ENCODE measurements at regions not wholly inside any gene's neighbourhood (a gene's known extent, or its start where the extent isn't known, plus 50 kb on each side); places are given as distances from the start of the nearest gene placed in this dataset.

DNA sequence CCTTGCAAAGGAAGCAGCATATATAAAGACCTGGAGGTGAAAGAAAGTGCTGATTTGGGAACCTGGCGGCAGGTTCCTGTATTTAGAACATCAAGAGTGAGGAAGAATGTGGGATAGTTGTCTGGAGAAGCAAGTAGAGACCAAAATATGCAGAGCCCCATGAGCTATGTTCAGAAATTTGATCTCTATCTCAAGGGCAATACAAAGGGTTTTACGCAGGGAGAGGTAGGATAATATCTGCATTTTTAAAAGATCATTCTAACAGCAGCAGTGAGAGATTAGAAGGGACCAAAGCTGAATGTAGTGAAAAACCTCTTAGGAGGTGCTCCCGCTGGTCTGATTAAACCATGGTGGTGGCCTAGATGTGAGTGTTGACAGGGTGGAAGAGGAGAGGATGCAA is 453.9 kb upstream of the PKN2 start:
- Histone ChIP-seq H3K27ac (ENCODE audit: insufficient read depth, low read length, poor library complexity, severe bottlenecking) (no peak overlapping the region), H3K27me3 (ENCODE audit: control insufficient read depth, insufficient read depth, low read length) (no peaks in the 10 kb centered on the region), H3K36me3 (ENCODE audit: control insufficient read depth, insufficient read depth, low read length) (no peaks in the 10 kb centered on the region), H3K4me1 (ENCODE audit: control insufficient read depth, insufficient read depth, low read length, poor library complexity, severe bottlenecking) (no peaks in the 10 kb centered on the region), H3K9me3 (ENCODE audit: control insufficient read depth in 2 of 2, low read length in 2 of 2) (no peaks in the 10 kb centered on the region), H3K4me3 (ENCODE audit: low read depth, low read length) (no peak overlapping the region)
- no peaks in the 10 kb centered on the region for H3K27me3 Mint-ChIP-seq
- no peak overlapping the region for H3K4me3 Mint-ChIP-seq
- DNase-seq = no peak
- H3K36me3 Mint-ChIP-seq = no peaks in the 10 kb centered on the region
- peaks cover 0 to 3% (median 0%) of the 10 kb centered on the region in 7 donors for H3K9me3 Mint-ChIP-seq
- no peaks in the 10 kb centered on the region for H3K4me1 Mint-ChIP-seq
- H3K27ac Mint-ChIP-seq = no peak overlapping the region
- no peak for ATAC-seq (ENCODE audit: low read depth in 2 of 2)

DNA sequence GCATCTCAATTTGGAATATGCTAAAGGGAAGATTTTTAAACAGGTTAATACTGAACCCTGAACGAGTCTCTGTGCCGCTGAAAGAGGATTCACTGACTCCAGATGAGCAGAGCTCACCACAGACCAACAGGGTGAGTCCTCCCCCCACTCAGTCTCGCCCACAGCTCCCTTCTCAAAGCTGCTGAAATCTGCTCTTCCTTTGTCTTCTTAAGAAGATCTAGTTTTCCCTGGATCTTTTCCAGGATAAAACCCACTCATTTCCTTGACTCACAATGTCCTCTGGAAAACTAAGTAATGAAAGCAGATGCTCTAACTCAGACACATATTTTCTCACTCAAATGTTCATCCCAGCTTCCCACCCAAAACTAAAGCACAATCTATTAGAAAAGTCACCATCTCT is 447.0 kb upstream of the PKN2 start:
- no peak for ATAC-seq (ENCODE audit: low read depth in 2 of 2)
- no peaks in the 10 kb centered on the region for H3K36me3 Mint-ChIP-seq
- H3K4me1 Mint-ChIP-seq = no peaks in the 10 kb centered on the region
- Histone ChIP-seq H3K4me3 (ENCODE audit: low read depth, low read length) (no peak overlapping the region), H3K9me3 (ENCODE audit: control insufficient read depth in 2 of 2, low read length in 2 of 2) (peaks cover 0 to 6% of the 10 kb centered on the region in 2 experiments), H3K27me3 (ENCODE audit: control insufficient read depth, insufficient read depth, low read length) (no peaks in the 10 kb centered on the region), H3K4me1 (ENCODE audit: control insufficient read depth, insufficient read depth, low read length, poor library complexity, severe bottlenecking) (no peaks in the 10 kb centered on the region), H3K36me3 (ENCODE audit: control insufficient read depth, insufficient read depth, low read length) (no peaks in the 10 kb centered on the region), H3K27ac (ENCODE audit: insufficient read depth, low read length, poor library complexity, severe bottlenecking) (no peak overlapping the region)
- peaks cover 0 to 10% (median 3%) of the 10 kb centered on the region in 7 donors for H3K9me3 Mint-ChIP-seq
- no peak overlapping the region for H3K4me3 Mint-ChIP-seq
- H3K27ac Mint-ChIP-seq = no peak overlapping the region
- H3K27me3 Mint-ChIP-seq = no peaks in the 10 kb centered on the region
- no peak for DNase-seq

DNA sequence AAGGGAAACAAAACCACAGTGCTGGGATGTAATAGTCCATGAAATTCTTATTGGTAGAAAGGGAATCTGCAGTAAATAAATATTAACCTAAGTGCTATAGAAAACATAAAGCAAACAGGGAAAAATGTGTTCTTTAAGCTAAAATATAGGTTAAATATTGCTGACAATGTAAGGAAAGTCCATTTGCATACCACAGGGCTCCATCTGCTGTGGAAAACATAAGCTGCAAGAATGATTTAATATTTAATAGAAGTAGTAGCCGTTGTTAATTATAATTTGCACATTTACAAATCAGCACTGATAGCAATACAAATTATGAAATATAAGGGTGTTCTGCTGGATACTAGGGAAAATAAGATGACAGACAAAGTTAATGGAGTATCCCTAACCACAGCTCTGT is 444.9 kb upstream of the PKN2 start:
- ATAC-seq (ENCODE audit: low read depth in 2 of 2) (no peak), DNase-seq (no peak)
- Mint-ChIP-seq H3K9me3 (peaks cover 0 to 23% (median 2%) of the 10 kb centered on the region in 7 donors), H3K27me3 (no peaks in the 10 kb centered on the region), H3K4me3 (no peak overlapping the region), H3K27ac (no peak overlapping the region), H3K36me3 (no peaks in the 10 kb centered on the region), H3K4me1 (no peaks in the 10 kb centered on the region)
- no peaks in the 10 kb centered on the region for H3K4me1 ChIP-seq (ENCODE audit: control insufficient read depth, insufficient read depth, low read length, poor library complexity, severe bottlenecking)
- peaks cover 0 to 6% of the 10 kb centered on the region in 2 experiments for H3K9me3 ChIP-seq (ENCODE audit: control insufficient read depth in 2 of 2, low read length in 2 of 2)
- H3K4me3 ChIP-seq (ENCODE audit: low read depth, low read length) = no peak overlapping the region
- H3K27me3 ChIP-seq (ENCODE audit: control insufficient read depth, insufficient read depth, low read length) = no peaks in the 10 kb centered on the region
- H3K27ac ChIP-seq (ENCODE audit: insufficient read depth, low read length, poor library complexity, severe bottlenecking) = no peak overlapping the region
- H3K36me3 ChIP-seq (ENCODE audit: control insufficient read depth, insufficient read depth, low read length) = no peaks in the 10 kb centered on the region

DNA sequence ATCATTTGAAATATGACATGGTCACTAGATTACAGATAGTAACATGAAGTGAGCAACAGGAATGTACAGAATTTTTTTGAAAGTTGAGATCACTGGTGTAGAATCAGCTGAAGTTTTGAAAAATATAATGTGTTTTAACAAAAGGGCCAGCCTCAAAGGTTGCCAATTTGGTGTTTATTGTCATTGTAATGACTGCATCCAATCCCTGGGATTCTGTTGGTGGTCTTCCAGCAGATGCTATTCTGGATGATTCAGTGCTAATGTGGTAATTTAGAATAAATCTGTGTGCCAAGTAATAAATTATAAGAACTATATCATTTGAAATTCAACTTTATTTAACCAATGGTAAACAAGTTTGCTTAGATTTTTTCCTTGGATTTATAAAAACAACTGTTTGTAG is 436.4 kb upstream of the PKN2 start:
- H3K4me3 ChIP-seq (ENCODE audit: low read depth, low read length) = no peak overlapping the region
- no peaks in the 10 kb centered on the region for H3K4me1 ChIP-seq (ENCODE audit: control insufficient read depth, insufficient read depth, low read length, poor library complexity, severe bottlenecking)
- no peaks in the 10 kb centered on the region for H3K27me3 Mint-ChIP-seq
- no peak overlapping the region for H3K27ac Mint-ChIP-seq
- no peaks in the 10 kb centered on the region for H3K9me3 ChIP-seq (ENCODE audit: control insufficient read depth in 2 of 2, low read length in 2 of 2)
- no peaks in the 10 kb centered on the region for H3K36me3 Mint-ChIP-seq
- H3K4me3 Mint-ChIP-seq = no peak overlapping the region
- ATAC-seq (ENCODE audit: low read depth in 2 of 2) = no peak
- DNase-seq = no peak
- no peak overlapping the region for H3K27ac ChIP-seq (ENCODE audit: insufficient read depth, low read length, poor library complexity, severe bottlenecking)
- H3K36me3 ChIP-seq (ENCODE audit: control insufficient read depth, insufficient read depth, low read length) = no peaks in the 10 kb centered on the region
- H3K9me3 Mint-ChIP-seq = peaks cover 0 to 8% (median 1%) of the 10 kb centered on the region in 7 donors
- no peaks in the 10 kb centered on the region for H3K27me3 ChIP-seq (ENCODE audit: control insufficient read depth, insufficient read depth, low read length)
- no peaks in the 10 kb centered on the region for H3K4me1 Mint-ChIP-seq

DNA sequence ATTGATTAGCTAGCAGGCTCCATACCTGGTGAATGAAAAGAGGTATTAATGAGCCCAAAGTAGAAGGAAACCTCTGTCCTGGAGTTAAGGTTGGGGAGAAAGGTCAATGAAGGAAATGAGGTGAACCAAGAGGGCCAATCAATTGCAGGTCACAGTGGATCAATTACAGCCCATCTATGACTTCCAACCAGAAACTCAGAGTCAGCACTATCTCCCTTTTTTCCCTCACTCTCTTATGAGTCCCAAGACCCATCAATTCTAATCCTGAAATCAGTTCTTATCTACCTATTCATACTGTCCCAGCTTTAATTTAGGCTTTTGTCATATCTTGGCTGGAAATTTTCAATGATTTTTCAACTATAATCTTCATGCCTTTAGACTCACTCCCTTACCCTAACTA is 433.2 kb upstream of the PKN2 start:
- H3K27me3 Mint-ChIP-seq = no peaks in the 10 kb centered on the region
- H3K9me3 Mint-ChIP-seq = peaks cover 0 to 3% (median 0%) of the 10 kb centered on the region in 7 donors
- Histone ChIP-seq H3K27me3 (ENCODE audit: control insufficient read depth, insufficient read depth, low read length) (no peaks in the 10 kb centered on the region), H3K9me3 (ENCODE audit: control insufficient read depth in 2 of 2, low read length in 2 of 2) (no peaks in the 10 kb centered on the region), H3K4me1 (ENCODE audit: control insufficient read depth, insufficient read depth, low read length, poor library complexity, severe bottlenecking) (no peaks in the 10 kb centered on the region), H3K36me3 (ENCODE audit: control insufficient read depth, insufficient read depth, low read length) (no peaks in the 10 kb centered on the region), H3K4me3 (ENCODE audit: low read depth, low read length) (no peak overlapping the region), H3K27ac (ENCODE audit: insufficient read depth, low read length, poor library complexity, severe bottlenecking) (no peak overlapping the region)
- H3K36me3 Mint-ChIP-seq = no peaks in the 10 kb centered on the region
- no peak overlapping the region for H3K4me3 Mint-ChIP-seq
- no peak overlapping the region for H3K27ac Mint-ChIP-seq
- no peak for DNase-seq
- H3K4me1 Mint-ChIP-seq = no peaks in the 10 kb centered on the region
- no peak for ATAC-seq (ENCODE audit: low read depth in 2 of 2)

DNA sequence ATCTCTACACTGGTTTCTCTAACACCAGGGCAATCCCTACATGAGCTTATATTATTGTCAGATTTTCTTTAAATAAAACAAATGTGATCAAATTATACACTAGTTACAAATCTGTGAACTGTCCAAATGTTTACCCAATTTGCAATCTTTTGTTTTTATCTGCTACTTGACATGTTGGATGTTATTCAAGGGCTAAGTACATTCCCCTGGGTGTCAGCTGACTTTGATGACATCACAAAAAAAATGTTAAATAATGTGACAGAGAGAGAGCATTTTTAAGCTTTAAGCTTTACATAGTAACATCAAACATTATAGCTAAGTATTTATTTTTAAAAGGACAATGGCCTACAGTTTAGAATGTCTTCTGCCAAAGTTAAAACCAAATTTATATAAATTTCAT is 431.3 kb upstream of the PKN2 start:
- Mint-ChIP-seq H3K36me3 (no peaks in the 10 kb centered on the region), H3K27me3 (no peaks in the 10 kb centered on the region), H3K27ac (no peak overlapping the region), H3K9me3 (peaks cover 0 to 3% (median 0%) of the 10 kb centered on the region in 7 donors), H3K4me3 (no peak overlapping the region), H3K4me1 (no peaks in the 10 kb centered on the region)
- Histone ChIP-seq H3K4me1 (ENCODE audit: control insufficient read depth, insufficient read depth, low read length, poor library complexity, severe bottlenecking) (no peaks in the 10 kb centered on the region), H3K27ac (ENCODE audit: insufficient read depth, low read length, poor library complexity, severe bottlenecking) (no peak overlapping the region), H3K4me3 (ENCODE audit: low read depth, low read length) (no peak overlapping the region), H3K9me3 (ENCODE audit: control insufficient read depth in 2 of 2, low read length in 2 of 2) (no peaks in the 10 kb centered on the region), H3K27me3 (ENCODE audit: control insufficient read depth, insufficient read depth, low read length) (no peaks in the 10 kb centered on the region), H3K36me3 (ENCODE audit: control insufficient read depth, insufficient read depth, low read length) (no peaks in the 10 kb centered on the region)
- DNase-seq (no peak), ATAC-seq (ENCODE audit: low read depth in 2 of 2) (no peak)

DNA sequence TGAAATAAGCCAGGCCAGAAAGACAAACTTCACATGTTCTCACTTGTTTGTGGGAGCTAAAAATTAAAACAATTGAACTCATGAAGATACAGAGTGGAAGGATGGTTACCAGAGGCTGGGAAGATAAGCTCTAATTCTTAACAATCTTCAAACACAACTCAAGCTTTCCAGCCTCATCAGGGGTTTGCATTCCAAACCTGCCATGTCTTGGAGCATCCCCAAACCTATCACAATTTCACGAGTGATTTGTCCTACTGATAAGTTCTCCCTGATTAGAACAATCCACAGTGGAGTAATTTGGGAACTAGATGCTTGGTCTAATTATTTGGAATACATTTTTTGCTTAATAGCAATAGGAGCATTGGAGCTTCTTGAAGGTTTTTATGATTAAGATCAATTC is 418.5 kb upstream of the PKN2 start:
- Histone ChIP-seq H3K27me3 (ENCODE audit: control insufficient read depth, insufficient read depth, low read length) (no peaks in the 10 kb centered on the region), H3K27ac (ENCODE audit: insufficient read depth, low read length, poor library complexity, severe bottlenecking) (no peak overlapping the region), H3K9me3 (ENCODE audit: control insufficient read depth in 2 of 2, low read length in 2 of 2) (no peaks in the 10 kb centered on the region), H3K4me1 (ENCODE audit: control insufficient read depth, insufficient read depth, low read length, poor library complexity, severe bottlenecking) (no peaks in the 10 kb centered on the region), H3K36me3 (ENCODE audit: control insufficient read depth, insufficient read depth, low read length) (no peaks in the 10 kb centered on the region), H3K4me3 (ENCODE audit: low read depth, low read length) (no peak overlapping the region)
- Mint-ChIP-seq H3K4me3 (no peak overlapping the region), H3K27ac (no peak overlapping the region), H3K4me1 (no peaks in the 10 kb centered on the region), H3K27me3 (peaks cover under 1% of the 10 kb centered on the region), H3K9me3 (peaks cover 0 to 6% (median 0%) of the 10 kb centered on the region in 7 donors), H3K36me3 (no peaks in the 10 kb centered on the region)
- DNase-seq (no peak), ATAC-seq (ENCODE audit: low read depth in 2 of 2) (no peak)

DNA sequence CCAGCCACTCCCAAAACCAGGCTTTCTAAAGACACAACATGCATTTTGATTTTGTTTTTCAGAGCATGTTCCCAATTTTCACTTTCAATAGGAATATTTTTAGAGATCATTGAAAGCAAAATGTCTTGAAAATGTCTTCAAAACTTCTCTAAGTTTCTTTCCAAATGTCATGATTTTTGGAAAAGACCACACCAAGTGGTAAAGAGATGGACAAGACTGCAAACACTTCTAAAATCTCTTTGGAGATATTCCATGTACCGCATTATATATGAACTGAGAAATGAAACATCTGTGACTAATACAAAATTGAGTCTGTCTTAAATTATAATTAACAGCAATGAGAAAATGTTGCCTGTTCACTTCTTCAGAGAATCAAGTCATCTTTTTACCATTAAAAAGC is 418.0 kb upstream of the PKN2 start:
- no peak overlapping the region for H3K27ac ChIP-seq (ENCODE audit: insufficient read depth, low read length, poor library complexity, severe bottlenecking)
- H3K4me3 ChIP-seq (ENCODE audit: low read depth, low read length) = no peak overlapping the region
- H3K27ac Mint-ChIP-seq = no peak overlapping the region
- no peaks in the 10 kb centered on the region for H3K36me3 Mint-ChIP-seq
- H3K4me3 Mint-ChIP-seq = no peak overlapping the region
- H3K36me3 ChIP-seq (ENCODE audit: control insufficient read depth, insufficient read depth, low read length) = no peaks in the 10 kb centered on the region
- DNase-seq (no peak), ATAC-seq (ENCODE audit: low read depth in 2 of 2) (no peak)
- H3K27me3 Mint-ChIP-seq = peaks cover 5% of the 10 kb centered on the region
- H3K4me1 ChIP-seq (ENCODE audit: control insufficient read depth, insufficient read depth, low read length, poor library complexity, severe bottlenecking) = no peaks in the 10 kb centered on the region
- H3K4me1 Mint-ChIP-seq = no peaks in the 10 kb centered on the region
- H3K9me3 Mint-ChIP-seq = peaks cover 0 to 6% (median 0%) of the 10 kb centered on the region in 7 donors
- no peaks in the 10 kb centered on the region for H3K9me3 ChIP-seq (ENCODE audit: control insufficient read depth in 2 of 2, low read length in 2 of 2)
- no peaks in the 10 kb centered on the region for H3K27me3 ChIP-seq (ENCODE audit: control insufficient read depth, insufficient read depth, low read length)

Data from CD4-positive, CD25-positive, alpha-beta regulatory T cell (primary cell).